ENCODE measurements at regions not wholly inside any gene's neighbourhood (a gene's known extent, or its start where the extent isn't known, plus 50 kb on each side); places are given as distances from the start of the nearest gene placed in this dataset.

- no peak for DNase-seq (ENCODE audit: low read depth in 2 of 3, low spot score in 1 of 3)
These were observed 575.6 kb downstream of the INSC start for GRCh38 chr11:15690320-15690719.

- no peak for DNase-seq (ENCODE audit: low read depth in 2 of 3, low spot score in 1 of 3)
These were observed 578.0 kb downstream of the INSC start for GRCh38 chr11:15692739-15693138.

GRCh38 chr11:15695096-15695721 is 580.5 kb downstream of the INSC start:
- no peak for DNase-seq (ENCODE audit: low read depth in 2 of 3, low spot score in 1 of 3)

DNA sequence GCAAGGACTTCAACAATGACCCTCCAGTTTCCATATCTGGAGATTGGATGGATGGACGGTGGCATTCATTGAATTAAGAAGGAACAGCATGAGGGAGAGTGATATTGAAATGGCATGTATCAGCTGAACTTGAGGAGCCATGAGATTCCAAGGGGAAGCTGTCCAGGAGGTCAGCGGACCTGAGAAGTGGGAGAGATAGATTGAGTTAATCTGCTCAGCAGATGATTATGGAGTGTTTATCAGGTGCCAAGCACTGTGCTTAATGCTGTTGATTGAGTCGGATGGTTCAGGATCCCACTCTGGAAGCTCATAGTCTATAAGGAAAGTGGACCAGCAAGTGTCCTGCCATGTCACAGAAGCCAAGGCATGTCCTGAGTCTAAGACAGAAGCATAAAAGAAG is 581.3 kb downstream of the INSC start:
- no peak for DNase-seq (ENCODE audit: low read depth in 2 of 3, low spot score in 1 of 3)

GRCh38 chr11:15697437-15698236 is 582.9 kb downstream of the INSC start:
- no peak for DNase-seq (ENCODE audit: low read depth in 2 of 3, low spot score in 1 of 3)

DNA sequence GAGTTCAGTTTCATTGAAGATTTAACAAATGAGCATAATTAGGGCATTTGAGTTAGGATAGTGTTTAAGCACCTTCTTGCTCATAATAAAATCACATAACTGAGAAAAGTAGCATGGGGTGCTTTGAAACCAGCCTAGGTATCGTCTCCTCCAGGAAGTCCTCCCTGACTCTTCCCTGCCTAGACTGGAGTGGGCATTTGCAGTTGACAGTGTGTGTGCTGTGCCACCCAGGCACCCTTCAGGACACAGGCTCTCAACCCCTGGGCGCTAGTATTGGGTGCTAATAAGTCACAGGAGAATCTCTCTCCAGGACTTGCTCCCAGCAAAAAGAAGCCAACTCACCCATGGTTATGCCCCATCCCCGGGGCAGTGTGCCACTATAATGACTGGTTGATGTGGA is 584.1 kb downstream of the INSC start:
- no peak for DNase-seq (ENCODE audit: low read depth in 2 of 3, low spot score in 1 of 3)

DNA sequence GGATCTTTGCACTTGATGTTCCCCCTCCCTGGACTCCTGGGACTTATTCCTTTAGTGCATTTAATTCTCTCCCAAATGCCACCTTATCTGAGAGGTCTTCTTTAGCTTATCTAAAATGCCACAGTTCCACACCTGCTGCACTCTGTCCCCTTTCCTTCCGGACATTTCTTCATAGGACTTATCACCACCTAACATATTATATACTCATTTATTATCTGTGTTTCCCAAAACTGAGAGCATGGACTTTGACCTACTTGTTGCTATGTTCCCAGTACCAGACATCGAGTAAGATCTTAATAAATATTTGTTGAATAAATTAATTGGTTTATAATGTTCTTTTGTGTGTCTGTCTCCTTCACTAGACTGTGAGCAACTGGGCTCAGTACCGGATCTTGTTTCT is 585.3 kb downstream of the INSC start:
- DNase-seq (ENCODE audit: low read depth in 2 of 3, low spot score in 1 of 3) = no peak

- DNase-seq (ENCODE audit: low read depth in 2 of 3, low spot score in 1 of 3) = no peak
These were observed 585.7 kb downstream of the INSC start for GRCh38 chr11:15700456-15700855.

GRCh38 chr11:15704064-15704463 is 589.3 kb downstream of the INSC start:
- DNase-seq (ENCODE audit: low read depth in 2 of 3, low spot score in 1 of 3) = no peak

DNA sequence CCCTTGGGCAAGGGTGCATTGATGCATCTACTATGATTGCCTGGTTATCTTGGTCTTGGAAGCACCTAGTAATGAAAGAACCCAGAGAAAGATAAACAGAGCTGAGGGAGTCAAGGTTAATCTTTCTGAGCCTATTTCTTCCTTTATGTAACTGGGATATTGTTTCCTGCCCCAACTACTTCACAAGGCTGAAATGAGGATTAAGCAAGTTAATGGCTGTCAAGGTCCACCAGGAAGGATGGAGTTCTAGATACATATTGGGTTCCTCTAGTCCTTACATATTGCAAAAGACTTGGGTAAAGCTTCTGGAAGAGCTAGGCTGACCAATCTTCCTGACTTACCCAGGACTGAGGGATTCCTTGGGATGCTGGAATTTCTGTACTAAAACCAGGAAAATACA is 589.8 kb downstream of the INSC start:
- no peak for DNase-seq (ENCODE audit: low read depth in 2 of 3, low spot score in 1 of 3)

DNA sequence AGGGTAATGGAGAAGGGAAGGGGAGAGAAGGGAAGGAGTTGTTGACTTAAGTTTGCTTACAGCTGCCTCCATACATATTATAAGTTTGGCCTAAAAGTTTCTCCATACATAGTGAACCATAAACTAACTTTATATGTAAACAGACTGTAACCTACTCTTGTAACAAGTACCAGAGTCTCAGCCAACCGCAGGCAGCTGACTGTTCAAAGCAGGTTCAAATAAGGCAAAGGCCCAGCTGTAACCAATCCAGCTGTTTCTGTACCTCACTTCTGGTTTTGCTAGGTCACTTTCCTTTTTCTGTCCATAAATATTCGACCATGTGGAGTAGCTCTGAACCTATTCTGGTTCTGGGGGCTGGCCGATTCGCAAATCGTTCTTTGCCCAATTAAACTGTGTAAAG is 591.2 kb downstream of the INSC start:
- no peak for DNase-seq (ENCODE audit: low read depth in 2 of 3, low spot score in 1 of 3)

- DNase-seq (ENCODE audit: low read depth in 2 of 3, low spot score in 1 of 3) = no peak
These were observed 592.5 kb downstream of the INSC start for GRCh38 chr11:15707194-15707593.

GRCh38 chr11:15707971-15708370 is 593.2 kb downstream of the INSC start:
- no peak for DNase-seq (ENCODE audit: low read depth in 2 of 3, low spot score in 1 of 3)

DNA sequence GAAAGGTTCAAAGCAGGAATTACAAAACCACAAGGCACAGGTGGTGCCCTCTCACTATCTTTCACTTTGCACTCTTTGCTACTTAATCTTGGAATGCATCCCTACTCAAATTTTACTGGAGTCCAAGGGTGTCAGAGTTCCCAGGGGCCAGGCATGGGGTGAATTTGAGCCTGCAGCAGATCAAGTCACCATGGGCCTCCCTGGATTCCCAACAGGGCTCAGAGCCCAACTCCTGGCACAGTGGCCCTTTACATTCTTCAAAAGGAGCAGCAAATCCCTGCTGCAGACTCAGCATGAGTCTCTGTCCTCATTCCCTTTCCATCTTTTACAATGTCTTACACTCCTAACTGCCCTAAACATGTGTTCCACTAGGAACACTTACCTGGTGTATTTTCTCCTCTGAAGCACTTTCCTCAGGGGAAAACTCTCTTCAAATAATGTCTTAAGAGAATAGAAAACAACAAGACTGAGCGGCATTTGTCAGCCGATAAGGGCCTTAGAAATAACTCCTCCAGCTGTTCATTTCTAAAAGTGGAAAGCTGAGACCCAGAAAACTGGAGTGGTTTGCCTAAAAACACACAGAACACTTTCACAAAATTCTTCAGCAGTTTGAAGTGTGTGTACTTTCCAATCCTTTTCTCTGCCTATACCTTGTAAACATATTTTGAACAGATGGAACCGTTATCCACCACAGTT is 596.0 kb downstream of the INSC start:
- no peak for DNase-seq (ENCODE audit: low read depth in 2 of 3, low spot score in 1 of 3)

GRCh38 chr11:15711311-15711710 is 596.6 kb downstream of the INSC start:
- no peak for DNase-seq (ENCODE audit: low read depth in 2 of 3, low spot score in 1 of 3)

GRCh38 chr11:15714641-15715399 is 600.1 kb downstream of the INSC start:
- no peak for DNase-seq (ENCODE audit: low read depth in 2 of 3, low spot score in 1 of 3)

- DNase-seq (ENCODE audit: low read depth in 2 of 3, low spot score in 1 of 3) = no peak
These were observed 601.8 kb downstream of the INSC start for GRCh38 chr11:15716550-15716949.

GRCh38 chr11:15720460-15720859 is 605.7 kb downstream of the INSC start:
- no peak for DNase-seq (ENCODE audit: low read depth in 2 of 3, low spot score in 1 of 3)

- DNase-seq (ENCODE audit: low read depth in 2 of 3, low spot score in 1 of 3) = no peak
These were observed 609.2 kb downstream of the INSC start for GRCh38 chr11:15723966-15724365.

DNA sequence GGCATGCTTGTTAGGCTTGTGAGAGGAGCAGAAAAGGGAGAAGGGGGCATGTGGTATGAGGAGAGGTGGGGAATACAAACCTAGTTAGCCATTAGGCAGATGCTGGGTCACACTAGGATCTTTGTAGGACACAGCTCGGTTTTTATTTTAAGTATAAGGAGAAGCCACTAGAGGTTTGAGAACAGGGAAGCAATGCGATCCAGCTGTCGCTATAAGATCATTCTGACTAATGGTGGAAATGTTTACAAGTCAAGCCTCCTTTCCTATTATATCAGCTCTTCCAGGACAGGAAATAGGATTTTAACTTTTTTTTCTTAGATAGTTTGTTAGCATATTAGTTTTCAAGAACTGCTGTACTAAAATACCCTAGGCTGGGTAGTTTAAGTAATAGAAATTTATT is 609.9 kb downstream of the INSC start:
- DNase-seq (ENCODE audit: low read depth in 2 of 3, low spot score in 1 of 3) = no peak

- DNase-seq (ENCODE audit: low read depth in 2 of 3, low spot score in 1 of 3) = no peak
These were observed 610.5 kb downstream of the INSC start for GRCh38 chr11:15725246-15725645.
